LNCaP clone FGC (cell line): ENCODE measurements at regions not wholly inside any gene's neighbourhood (a gene's known extent, or its start where the extent isn't known, plus 50 kb on each side); places are given as distances from the start of the nearest gene placed in this dataset.

Source experiments
- DNase-seq: peaks from one replicate; pipeline ENCODE4 v3.0.0-alpha.2; 2011; ENCODE audit warnings: low read depth
- H3K4me3 ChIP-seq: 2 replicates; pipeline ENCODE4 v1.5.1; 2011; ENCODE audit warnings: mild to moderate bottlenecking, low read depth, low read length, control low read depth
- TF ChIP-seq, protein P1 (sequence below): IDR thresholded peaks from 2 replicates; pipeline ENCODE4 v1.5.1; 2012; ENCODE audit warnings: mild to moderate bottlenecking; ENCODE audit not compliant: control insufficient read depth, insufficient read depth; ENCODE audit errors: extremely low read depth

DNA sequence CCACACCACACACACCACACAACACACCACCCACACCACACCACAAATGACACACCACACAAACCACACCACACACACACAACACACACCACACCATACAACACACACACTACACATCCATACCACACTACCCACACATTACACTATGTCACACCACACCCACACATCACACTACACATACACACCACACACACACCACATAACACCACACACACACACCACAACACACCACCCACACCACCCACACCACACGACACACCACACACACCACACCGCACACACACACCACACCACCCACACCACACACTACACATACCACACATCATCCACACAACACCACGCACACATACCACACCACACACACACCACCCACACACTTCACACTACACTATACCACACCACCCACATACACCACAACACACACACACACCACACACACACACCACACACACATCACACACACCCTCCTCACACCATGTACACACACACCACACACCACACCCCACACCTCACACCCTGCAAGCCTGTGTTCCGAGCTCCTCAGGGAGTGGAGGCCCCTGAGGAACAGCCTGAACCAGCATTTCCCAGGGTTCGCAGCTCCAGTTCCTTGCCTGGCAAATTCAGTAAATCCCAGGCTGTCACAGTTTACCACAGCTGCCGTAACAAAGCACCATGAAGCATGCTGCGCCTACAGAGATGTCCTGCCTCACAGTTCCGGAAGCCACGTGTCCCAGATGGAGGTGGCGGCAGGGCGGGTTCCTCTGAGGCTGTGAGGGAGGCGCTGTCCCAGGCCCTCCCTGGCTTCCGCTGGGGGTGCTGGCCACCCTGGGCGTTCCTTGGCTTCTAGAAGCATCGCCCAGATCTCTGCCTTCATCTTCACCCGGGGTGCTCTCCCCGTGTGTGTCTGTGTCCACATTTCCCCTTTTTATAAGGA is 69.8 kb upstream of the ATP5PO start:
- H3K4me3 ChIP-seq: no peak overlapping the region
- no peak for DNase-seq
- TF ChIP-seq, protein P1, sequence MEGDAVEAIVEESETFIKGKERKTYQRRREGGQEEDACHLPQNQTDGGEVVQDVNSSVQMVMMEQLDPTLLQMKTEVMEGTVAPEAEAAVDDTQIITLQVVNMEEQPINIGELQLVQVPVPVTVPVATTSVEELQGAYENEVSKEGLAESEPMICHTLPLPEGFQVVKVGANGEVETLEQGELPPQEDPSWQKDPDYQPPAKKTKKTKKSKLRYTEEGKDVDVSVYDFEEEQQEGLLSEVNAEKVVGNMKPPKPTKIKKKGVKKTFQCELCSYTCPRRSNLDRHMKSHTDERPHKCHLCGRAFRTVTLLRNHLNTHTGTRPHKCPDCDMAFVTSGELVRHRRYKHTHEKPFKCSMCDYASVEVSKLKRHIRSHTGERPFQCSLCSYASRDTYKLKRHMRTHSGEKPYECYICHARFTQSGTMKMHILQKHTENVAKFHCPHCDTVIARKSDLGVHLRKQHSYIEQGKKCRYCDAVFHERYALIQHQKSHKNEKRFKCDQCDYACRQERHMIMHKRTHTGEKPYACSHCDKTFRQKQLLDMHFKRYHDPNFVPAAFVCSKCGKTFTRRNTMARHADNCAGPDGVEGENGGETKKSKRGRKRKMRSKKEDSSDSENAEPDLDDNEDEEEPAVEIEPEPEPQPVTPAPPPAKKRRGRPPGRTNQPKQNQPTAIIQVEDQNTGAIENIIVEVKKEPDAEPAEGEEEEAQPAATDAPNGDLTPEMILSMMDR: no peak

GRCh38 chr21:33984021-33984481 is 68.4 kb upstream of the ATP5PO start:
- H3K4me3 ChIP-seq: no peak overlapping the region
- no peak for DNase-seq
- TF ChIP-seq, protein P1: no peak

DNA sequence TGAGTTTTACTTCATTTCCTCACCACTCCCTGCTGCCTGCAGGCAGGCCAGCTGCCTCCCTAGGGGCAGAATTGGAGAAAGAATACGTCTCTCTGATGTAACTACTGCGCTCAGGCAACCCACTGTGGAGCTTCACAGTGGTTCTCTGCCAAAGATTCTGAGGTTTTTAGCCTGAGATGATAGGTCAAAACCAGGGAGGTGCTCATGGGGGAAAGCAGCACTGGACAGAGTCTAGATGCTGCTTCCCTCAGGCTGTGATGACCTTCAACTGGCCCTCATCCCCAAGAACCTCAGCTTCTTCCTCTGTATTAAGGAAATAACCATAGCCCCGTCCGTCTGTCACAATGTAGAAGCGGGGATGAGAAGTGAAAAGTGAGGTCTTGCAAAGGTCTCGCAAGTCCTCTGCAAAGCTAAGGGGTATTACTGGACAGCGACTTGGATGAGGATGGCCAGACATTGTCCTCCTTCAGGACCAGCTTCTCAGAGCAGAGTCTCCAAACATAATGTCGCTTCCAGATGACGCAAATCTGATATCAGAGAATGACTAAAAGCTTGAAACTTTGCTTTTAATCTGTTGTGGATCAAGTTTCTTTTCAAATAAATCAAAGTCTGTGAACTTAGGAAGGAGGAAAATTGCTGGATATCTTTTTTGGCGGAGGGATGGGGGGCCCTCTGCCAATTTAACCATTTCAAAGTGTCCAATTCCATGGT is 65.9 kb upstream of the ATP5PO start:
- TF ChIP-seq, protein P1: no peak
- H3K4me3 ChIP-seq: no peak overlapping the region
- DNase-seq: no peak

GRCh38 chr21:33980276-33980916 is 64.8 kb upstream of the ATP5PO start:
- TF ChIP-seq, protein P1: no peak
- peak; percentile 6 for DNase-seq
- no peak overlapping the region for H3K4me3 ChIP-seq

DNA sequence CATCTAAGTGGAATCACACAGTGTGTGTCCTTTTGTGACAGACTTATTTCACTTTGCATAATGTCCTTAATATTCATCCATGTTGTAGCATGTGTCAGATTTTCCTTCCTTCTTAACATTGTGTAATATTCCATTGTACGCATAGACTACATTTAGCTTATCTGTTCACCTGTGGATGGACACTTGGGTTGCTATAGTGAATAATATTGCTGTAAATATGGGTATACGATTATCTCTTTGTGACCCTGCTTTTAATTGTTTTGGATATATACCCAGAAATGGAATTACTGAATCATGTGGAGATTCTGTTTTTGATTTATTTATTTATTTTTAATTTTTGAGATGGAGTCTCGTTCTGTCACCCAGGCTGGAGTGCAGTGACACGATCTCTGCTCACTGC is 63.0 kb upstream of the ATP5PO start:
- no peak for DNase-seq
- no peak overlapping the region for H3K4me3 ChIP-seq
- TF ChIP-seq, protein P1: no peak

DNA sequence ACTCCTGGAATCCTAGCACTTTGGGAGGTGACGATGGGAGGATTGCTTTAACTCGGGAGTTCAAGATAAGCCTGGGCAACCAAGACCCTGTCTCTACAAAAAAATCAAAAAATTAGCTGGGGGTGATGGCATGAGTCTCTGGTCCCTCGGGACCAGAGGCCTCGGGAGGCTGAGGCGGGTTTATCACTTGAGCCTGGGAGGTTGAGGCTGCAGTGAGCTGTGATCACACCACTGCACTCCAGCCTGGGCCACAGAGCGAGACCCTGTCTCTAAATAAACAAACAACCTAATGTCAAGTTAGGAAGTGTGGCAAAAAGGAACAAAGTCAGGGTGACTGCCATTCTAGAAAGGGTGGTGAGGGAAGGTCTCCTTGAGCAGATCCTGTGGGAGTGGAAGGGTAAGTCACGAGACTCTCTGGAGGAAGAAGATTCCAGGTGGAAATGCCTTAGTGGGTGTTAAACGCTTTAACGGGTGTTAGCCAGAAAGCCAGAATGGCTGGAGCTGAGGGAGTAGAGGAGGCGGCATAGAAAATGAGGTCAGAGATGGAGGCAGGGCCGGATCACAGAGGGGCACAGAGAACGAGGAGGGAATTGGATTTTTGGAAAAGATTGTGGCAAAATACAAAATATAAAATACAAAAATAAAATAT is 62.2 kb upstream of the ATP5PO start:
- no peak for DNase-seq
- H3K4me3 ChIP-seq: no peak overlapping the region
- TF ChIP-seq, protein P1: no peak
